ENCODE measurements at regions not wholly inside any gene's neighbourhood (a gene's known extent, or its start where the extent isn't known, plus 50 kb on each side); places are given as distances from the start of the nearest gene placed in this dataset.

GRCh38 chr4:126859314-126859713 lies 773.4 kb upstream of the INTU start:
- no peak for TF ChIP-seq GATA3 (IDR thresholded peaks at IDR 0.05; ENCODE audit: low read depth, low read length)
- TF ChIP-seq GATA2 (IDR thresholded peaks at IDR 0.05; ENCODE audit: low read depth, low read length), result no peak

All from SH-SY5Y (cell line).